A673 (cell line): ENCODE measurements at regions not wholly inside any gene's neighbourhood (a gene's known extent, or its start where the extent isn't known, plus 50 kb on each side); places are given as distances from the start of the nearest gene placed in this dataset.

Experiments used
- BruUV-seq: library from RNA; stranded (reverse); fragments of 400-500 nt; replicated peaks from 2 replicates; lab custom pipeline; 2021; lab: Mats Ljungman, UMichigan
- CTCF ChIA-PET: fragments of 300-600 bp; sonication (Branson Sonifier 250); formaldehyde crosslinking; loops from one replicate; lab custom pipeline; 2022; ENCODE audit warnings: antibody characterized with exemption; lab: Charles Lee
- POLR2A ChIA-PET: fragments of 300-600 bp; sonication (Branson Sonifier 250); formaldehyde crosslinking; loops from one replicate; lab custom pipeline; 2022; ENCODE audit warnings: antibody characterized with exemption; ENCODE audit not compliant: low non-redundant PET; lab: Charles Lee
- DNase-seq: peaks from one replicate; pipeline ENCODE4 v3.0.0-alpha.2; 2015; ENCODE audit warnings: low spot score
- H3K27ac ChIP-seq: fragments of 200-600 bp; sonication (generic); 2 replicates; pipeline ENCODE4 v1.5.1; 2016; ENCODE audit warnings: mixed run types, low read depth, mild to moderate bottlenecking, mixed read lengths, antibody characterized with exemption, low read length; ENCODE audit not compliant: poor library complexity, severe bottlenecking
- H3K27me3 ChIP-seq: fragments of 200-600 bp; sonication (generic); replicated peaks from 2 replicates; pipeline ENCODE4 v1.6.1; 2017; ENCODE audit warnings: mixed run types, low read depth, mild to moderate bottlenecking, mixed read lengths, antibody characterized with exemption, low read length; ENCODE audit not compliant: insufficient read depth, poor library complexity
- H3K36me3 ChIP-seq: fragments of 200-600 bp; sonication (generic); 2 replicates; pipeline ENCODE4 v1.6.1; 2016; ENCODE audit warnings: mixed run types, mild to moderate bottlenecking, mixed read lengths, antibody characterized with exemption, low read length; ENCODE audit not compliant: insufficient read depth, poor library complexity, severe bottlenecking
- H3K4me1 ChIP-seq: fragments of 200-600 bp; sonication (generic); 2 replicates; pipeline ENCODE4 v1.6.1; 2017; ENCODE audit warnings: mixed run types, mild to moderate bottlenecking, mixed read lengths, antibody characterized with exemption, low read length; ENCODE audit not compliant: insufficient read depth, poor library complexity, severe bottlenecking
- H3K4me3 ChIP-seq: fragments of 200-600 bp; sonication (generic); 2 replicates; pipeline ENCODE4 v1.5.1; 2016; ENCODE audit warnings: low read depth, mixed run types, mild to moderate bottlenecking, mixed read lengths, low read length; ENCODE audit not compliant: poor library complexity, severe bottlenecking
- H3K9me3 ChIP-seq: fragments of 200-600 bp; sonication (generic); 2 replicates; pipeline ENCODE4 v1.6.1; 2016; ENCODE audit warnings: mixed run types, low read depth, mild to moderate bottlenecking, mixed read lengths, antibody characterized with exemption, low read length; ENCODE audit not compliant: poor library complexity, severe bottlenecking
- CTCF ChIP-seq: fragments of 300-800, 200-600 bp; sonication (generic); conservative IDR thresholded peaks from 2 replicates; pipeline ENCODE4 v1.5.1; 2017; ENCODE audit warnings: low read depth, mild to moderate bottlenecking, antibody characterized with exemption, low read length, moderate library complexity, mixed read lengths
- EZH2 ChIP-seq: fragments of 200-600 bp; sonication (generic); IDR thresholded peaks from 2 replicates; pipeline ENCODE4 v1.6.1; 2017; ENCODE audit warnings: borderline replicate concordance, low read depth, mild to moderate bottlenecking, mixed read lengths, antibody characterized with exemption, low read length; ENCODE audit not compliant: poor library complexity, severe bottlenecking
- intact Hi-C: fragments of 100-400 bp; cut with micrococcal nuclease; formaldehyde crosslinking; loops from one replicate; pipeline ENCODE4 v1.10.0; 2022; ENCODE audit not compliant: unreplicated experiment

- CTCF ChIA-PET, result no interaction called here
- TF ChIP-seq EZH2 (no peak), CTCF (no peak)
- no peaks in the 10 kb centered on the region for H3K9me3 ChIP-seq
- H3K4me3 ChIP-seq, result no peak overlapping the region
- intact Hi-C loops, result no loop called here
- H3K27ac ChIP-seq, result no peak overlapping the region
- no TSS peak for BruUV-seq
- no peaks in the 10 kb centered on the region for H3K27me3 ChIP-seq
- POLR2A ChIA-PET, result no interaction called here
- DNase-seq, result no peak
- H3K36me3 ChIP-seq, result peaks cover under 1% of the 10 kb centered on the region
- no peaks in the 10 kb centered on the region for H3K4me1 ChIP-seq
Measured at GRCh38 chr2:120994301-120994995, 258.8 kb downstream of the GLI2 start.

GRCh38 chr2:120995152-120995551 is 259.5 kb downstream of the GLI2 start:
- Histone ChIP-seq H3K36me3 (no peaks in the 10 kb centered on the region), H3K27me3 (no peaks in the 10 kb centered on the region), H3K4me1 (no peaks in the 10 kb centered on the region), H3K27ac (no peak overlapping the region), H3K4me3 (no peak overlapping the region), H3K9me3 (no peaks in the 10 kb centered on the region)
- no peak for DNase-seq
- no TSS peak for BruUV-seq
- intact Hi-C loops, result no loop called here
- ChIA-PET CTCF (no interaction called here), POLR2A (no interaction called here)
- TF ChIP-seq EZH2 (no peak), CTCF (no peak)

- Histone ChIP-seq H3K36me3 (no peaks in the 10 kb centered on the region), H3K27ac (no peak overlapping the region), H3K27me3 (no peaks in the 10 kb centered on the region), H3K9me3 (no peaks in the 10 kb centered on the region), H3K4me3 (no peak overlapping the region), H3K4me1 (no peaks in the 10 kb centered on the region)
- BruUV-seq, result no TSS peak
- TF ChIP-seq CTCF, result no peak
- no peak for TF ChIP-seq EZH2
- CTCF ChIA-PET, result no interaction called here
- POLR2A ChIA-PET, result no interaction called here
- DNase-seq, result no peak
- intact Hi-C loops, result no loop called here
Measured at GRCh38 chr2:120995656-120996190, 260.1 kb downstream of the GLI2 start.
